SKM-1 treated with dmso at 0.1 percent for 144 hours (cell line): ENCODE measurements at regions not wholly inside any gene's neighbourhood (a gene's known extent, or its start where the extent isn't known, plus 50 kb on each side); places are given as distances from the start of the nearest gene placed in this dataset.
"Not testable (repeated sequence)": the region's sequence is repeated elsewhere in the genome, so short reads cannot be mapped to it uniquely, and the experiment has no call there.

Experiments
- DNase-seq: peaks from one replicate; lab custom pipeline; 2025; ENCODE audit not compliant: unreplicated experiment; lab: John Stamatoyannopoulos, UW

DNA sequence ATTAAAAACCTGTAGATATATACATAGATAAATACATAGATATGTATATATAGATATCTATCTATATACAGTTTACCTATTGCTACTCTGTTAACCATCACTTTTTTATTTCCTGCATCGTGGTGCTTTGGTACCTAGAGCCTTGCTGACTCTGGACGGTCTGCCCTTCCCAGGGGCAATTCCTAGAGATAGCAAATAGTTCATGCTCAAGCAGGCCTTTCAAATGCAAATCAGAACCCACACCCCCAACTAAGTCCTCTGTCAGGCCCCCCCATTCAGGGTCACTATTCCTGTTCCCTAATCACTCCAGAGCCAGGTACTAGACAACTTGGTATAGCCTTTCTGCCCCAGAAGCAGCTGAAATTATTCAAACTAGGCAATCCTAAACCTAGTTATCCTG is 273.5 kb upstream of the ADGRL3 start:
- no peak for DNase-seq

DNA sequence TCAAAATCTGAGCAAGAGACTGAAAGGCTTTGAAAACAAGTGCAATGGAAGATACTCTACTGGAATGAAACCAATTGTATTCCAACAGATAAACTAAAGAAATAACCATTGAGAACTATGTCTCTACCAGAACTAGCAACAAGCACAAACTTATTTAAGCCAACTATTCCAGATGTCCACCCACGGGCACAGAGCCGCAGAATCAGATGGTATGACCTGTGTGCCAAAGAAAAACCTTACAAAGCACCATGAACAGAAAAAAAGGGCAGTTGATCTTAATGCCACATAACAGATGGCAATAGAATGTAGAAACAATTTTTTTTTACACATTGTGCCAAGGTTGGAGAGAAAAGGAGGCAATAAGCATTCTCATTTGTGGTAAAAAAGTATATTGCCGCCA is 269.3 kb upstream of the ADGRL3 start:
- no peak for DNase-seq

DNA sequence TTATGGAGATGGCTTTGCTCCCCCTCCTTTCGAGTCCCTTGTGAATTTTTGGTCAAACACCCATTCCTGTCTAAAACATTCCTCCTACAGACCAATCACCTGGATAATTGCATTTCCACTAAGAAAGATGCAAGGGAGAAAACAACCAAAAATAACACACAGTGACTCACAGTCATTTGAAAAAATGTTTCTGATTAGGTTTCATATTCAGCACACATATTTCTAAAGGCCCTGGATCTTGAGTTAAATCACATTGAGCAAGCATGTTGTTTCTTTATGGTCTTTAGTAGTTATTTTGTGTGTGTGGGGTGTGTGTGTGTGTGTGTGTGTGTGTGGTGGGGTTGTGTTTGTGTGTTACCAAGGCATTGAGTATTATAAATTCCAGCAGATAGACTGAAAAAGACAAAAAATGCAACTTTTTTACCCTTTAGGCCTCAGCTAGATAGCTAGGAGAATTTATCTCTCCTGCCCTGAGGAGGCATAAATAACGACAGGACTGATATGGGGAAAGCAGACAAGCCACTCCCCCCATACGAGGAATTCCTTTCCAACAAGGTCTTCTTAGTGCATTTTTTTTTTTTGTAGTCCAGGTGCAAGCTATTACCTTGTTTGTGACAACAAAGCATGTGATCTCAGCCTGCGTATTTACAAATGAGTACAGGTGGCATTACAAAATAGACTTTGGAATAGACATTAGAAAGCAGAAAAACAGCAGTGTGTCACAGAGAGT is 265.4 kb upstream of the ADGRL3 start:
- DNase-seq = no peak

DNA sequence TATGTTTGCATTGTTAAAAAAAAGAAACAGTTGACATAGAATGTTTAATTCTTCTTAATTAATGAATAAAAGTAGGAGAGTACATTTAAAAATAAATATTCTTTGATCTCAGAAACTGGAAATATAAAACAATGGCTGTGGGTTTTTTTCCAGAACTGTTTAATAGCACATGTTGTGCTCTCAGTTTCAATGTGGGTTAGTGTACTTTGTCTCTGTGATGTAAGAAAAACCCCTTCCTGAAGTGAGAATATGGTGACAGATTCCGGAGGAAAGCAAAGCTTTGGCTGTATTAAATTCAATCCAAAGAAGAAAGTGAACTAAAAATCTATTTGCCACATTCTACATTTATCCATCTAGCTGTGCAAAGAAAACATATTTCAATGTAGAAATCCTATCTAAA is 261.9 kb upstream of the ADGRL3 start:
- no peak for DNase-seq

DNA sequence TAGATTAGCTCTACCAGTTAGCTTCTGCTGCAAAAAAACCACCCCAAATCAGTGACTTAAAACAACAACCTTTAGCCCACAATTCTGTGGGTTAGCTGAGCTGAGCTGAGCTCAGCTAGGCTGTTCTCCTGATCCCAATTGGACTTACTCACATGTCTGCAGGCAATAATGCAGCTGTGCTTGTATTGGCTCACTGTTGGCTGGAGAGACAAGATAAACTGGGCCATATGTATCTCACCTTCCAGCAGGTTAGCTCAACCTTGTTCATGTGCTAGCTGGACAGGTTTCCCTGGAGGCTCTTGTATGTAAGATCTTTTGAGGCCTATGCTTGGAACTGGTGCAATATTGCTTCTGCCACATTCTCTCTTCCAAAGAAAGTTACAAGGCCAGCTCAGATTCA is 261.5 kb upstream of the ADGRL3 start:
- no peak for DNase-seq

DNA sequence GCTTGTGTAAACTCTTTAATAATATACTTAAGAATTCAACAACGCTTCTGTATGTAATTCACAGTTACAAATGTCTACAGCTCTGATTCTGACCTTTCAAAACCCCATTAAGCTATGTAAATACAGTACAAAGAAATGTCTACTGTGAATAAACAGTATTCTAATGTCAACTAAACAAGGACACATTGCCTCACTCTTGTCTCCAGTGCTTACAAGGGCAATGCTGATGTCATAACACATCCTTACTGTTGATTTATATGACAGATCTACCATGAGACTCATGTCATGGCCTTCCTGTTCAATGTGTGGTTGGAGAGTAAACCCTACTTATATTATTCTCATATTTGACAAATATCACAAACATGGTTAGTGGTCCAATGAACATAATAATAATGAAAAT is 256.1 kb upstream of the ADGRL3 start:
- DNase-seq = no peak

DNA sequence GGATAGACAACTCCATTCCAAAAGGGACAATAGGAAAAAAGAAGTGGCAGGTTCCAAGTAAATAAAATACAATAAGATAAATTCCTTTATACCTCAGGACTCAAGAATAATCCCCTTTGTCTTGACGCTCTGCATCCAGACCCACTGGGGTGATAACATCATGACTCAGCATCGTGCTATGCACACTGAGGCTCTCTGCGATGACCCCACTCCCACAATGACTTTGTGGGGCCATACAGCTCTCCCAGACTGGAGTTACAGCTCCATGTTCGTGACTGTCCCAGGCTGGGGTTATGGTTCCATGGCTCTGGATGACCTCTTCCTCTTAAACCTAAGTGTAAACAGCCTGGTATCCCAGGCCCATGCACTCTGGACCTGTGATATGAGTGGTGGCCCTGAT is 254.5 kb upstream of the ADGRL3 start:
- DNase-seq = no peak

DNA sequence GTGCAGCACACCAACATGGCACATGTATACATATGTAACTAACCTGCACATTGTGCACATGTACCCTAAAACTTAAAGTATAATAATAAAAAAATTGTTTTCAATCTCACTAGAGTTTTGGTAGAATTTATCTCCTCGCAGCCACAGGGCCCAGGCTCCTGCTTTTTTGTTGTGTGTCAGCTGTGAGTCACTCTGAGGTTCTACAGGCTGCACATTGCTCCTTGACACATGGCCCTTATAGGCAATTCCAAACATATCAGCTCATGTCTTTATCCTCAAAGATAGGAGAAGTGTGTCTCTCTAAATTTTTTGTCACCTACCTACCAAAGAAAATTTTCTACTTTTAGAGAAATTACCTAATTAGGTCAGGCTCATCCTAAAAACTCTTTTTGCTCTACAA is 252.1 kb upstream of the ADGRL3 start:
- DNase-seq = no peak

DNA sequence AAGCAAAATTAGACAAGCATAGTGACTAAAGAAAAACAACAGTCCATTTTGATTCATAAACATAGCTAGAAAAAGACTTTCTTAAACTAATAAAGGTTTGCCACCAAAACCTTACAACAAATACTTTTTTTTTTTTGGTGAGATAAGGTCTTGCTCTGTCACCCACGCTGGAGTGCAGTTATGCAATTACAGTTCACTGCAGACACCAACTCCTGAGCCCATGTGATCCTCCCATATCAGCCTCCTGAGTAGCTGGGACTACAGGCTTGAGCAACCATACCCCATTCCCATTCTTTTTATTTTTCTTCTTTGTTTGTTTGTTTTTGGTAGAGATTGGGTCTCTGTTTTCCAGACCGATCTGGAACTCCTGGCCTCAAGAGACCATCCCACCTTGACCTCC is 247.2 kb upstream of the ADGRL3 start:
- no peak for DNase-seq

DNA sequence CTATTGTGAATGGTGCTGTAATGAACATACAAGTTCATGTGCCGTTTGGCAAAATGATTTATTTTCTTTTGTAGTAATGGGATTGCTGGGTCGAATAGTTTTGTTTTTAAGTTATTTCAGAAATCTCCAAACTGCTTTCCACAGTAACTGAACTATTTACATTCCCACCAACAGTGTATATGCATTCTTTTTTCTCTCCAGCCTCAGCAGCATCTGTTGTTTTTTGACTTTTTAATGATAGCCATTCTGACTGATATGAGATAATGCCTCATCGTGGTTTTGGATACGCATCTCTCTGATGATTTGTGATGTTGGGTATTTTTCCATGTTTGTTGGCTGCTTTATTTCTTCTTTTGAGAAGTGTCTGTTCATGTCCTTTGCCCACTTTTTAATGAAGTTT is 246.3 kb upstream of the ADGRL3 start:
- DNase-seq = no peak

DNA sequence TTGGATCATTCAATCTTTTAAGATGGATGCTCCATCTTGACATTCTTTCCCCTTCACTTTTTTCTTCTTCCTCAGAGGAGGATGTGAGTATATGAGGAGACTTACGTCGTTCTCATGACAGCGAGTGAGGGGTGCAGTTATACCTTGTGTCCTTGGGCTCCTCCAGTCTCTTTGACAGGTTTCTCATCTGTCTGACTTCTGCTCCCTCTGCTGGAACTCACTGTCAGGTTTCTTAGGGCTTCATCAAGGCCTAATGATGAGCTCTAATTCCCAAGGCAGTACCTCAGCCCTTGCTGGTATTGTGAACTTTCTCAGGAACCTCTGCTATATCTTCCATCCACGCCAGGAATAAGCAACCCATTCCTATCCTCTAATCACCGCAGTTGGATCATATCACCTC is 237.8 kb upstream of the ADGRL3 start:
- DNase-seq = no peak

DNA sequence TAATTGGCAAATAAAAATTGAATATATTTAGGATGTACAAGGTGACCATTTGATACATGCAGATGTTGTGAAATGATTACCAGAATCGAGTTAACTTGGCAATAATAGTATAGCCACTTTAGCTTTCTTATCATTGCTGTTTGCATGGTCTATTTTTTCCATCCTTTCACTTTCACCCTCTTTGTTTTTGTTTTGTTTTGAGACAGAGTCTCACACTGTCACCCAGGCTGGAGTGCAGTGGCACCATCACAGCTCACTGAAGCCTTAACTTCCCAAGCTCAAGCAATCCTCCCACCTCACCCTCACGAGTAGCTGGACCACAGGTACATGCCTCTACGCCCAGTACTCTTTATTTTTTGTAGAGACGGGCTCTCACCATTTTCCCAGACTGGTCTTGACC is 218.6 kb upstream of the ADGRL3 start:
- no peak for DNase-seq

DNA sequence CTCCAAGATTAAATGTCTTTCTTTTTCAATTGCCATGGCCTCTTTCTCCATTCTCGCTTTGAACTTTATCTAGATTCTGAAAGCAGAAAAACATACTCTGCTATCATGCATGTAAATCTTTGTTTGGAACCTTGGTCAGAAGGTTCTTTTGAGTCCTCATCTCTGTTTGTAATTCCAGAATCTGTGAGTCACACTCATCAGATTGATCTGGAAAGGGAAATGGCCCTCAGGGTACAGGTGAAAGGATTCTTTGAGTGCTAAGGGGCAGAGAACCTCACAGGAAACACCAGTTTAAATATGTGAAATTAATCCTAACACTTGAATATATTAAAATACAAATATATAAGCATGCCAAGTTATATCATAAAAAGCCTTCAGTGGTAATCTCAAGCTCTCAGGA is 211.0 kb upstream of the ADGRL3 start:
- DNase-seq = no peak

DNA sequence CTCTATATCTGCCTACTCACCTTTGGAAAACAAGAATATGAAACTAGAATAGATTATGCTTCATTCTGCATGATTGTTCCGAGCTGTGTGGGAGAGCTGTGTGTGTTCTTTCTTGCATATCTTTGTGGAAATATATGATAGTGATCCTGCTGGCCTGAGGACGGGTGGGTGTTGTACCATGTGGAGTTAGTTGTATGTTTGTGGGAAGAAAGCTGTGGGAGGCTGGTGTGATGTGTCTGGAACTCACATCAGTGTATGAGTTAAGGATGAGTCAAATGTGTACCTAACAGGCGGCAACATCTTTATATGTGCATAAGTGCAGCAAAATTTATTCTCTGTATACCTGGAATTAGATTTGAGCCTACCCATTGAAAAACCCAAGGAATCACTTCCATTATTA is 208.1 kb upstream of the ADGRL3 start:
- no peak for DNase-seq

DNA sequence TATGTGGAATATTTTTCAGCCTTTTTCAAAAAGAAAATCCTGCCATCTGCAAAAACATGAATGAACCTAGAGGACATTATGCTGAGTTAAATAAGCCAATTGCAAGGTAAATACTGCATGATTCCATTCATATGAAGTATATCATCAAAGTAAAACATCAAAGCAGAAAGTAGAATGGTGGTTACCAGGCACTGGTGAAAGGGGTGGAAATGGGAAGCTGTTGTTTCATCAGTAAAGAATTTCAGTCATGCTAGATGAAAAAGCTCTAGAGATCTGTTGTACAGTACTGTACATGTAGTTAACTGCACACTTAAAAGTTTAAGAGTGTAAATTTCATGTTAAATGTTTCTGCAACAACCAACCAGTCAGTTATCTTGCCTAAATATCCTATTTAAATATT is 196.8 kb upstream of the ADGRL3 start:
- no peak for DNase-seq

DNA sequence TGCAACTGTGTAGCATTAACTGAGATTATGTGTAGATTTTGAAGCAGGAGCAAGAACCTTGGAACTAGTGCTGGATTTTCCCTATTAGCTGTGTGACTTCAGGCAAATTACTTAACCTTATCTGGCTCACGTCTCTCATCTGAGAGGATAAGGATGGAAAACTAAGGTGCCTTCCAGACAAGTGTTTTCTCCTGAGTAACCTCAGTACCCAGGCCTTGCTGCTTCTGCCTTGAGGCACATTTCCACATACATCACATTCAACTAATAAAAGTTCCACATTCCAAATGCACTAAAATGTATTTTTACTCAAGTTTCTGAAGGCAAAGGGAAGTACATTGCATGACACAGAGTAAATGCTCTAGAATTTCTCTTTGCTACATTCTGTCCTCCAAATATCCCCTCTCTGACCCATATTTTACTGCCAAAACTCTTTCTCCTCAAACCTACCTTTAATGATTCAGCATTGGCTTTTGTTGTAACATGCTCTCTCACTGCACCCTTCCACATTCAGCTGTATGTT is 195.4 kb upstream of the ADGRL3 start:
- no peak for DNase-seq

DNA sequence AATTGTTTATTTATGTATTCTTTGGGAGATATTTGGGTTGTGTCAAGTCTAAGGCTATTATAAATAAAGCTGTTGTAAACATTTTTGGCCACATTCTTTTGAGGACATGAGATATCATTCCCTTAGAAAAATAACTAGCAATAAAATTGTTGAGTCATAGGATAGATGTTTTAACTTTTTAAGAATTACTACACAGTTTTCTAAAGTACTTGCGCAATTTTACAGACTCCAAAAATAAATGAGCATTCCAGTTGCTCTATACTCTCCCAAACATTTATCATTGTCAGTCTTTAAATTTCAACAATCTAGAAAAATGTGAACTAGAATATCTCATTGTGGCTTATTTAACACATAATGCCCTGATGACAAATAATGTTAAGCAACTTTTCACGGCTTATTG is 189.1 kb upstream of the ADGRL3 start:
- no peak for DNase-seq

DNA sequence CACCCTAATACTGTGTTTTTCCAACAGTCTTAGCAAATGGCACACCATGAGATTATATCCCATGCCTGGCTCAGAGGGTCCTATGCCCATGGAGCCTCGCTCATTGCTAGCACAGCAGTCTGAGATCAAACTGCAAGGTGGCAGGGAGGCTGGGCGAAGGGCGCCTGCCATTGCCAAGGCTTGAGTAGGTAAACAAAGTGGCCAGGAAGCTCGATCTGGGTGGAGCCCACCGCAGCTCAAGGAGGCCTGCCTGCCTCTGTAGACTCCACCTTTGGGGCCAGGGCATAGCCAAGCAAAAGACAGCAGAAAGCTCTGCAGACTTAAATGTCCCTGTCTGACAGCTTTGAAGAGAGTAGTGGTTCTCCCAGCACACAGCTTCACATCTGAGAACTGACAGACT is 188.2 kb upstream of the ADGRL3 start:
- DNase-seq = not testable (repeated sequence)

DNA sequence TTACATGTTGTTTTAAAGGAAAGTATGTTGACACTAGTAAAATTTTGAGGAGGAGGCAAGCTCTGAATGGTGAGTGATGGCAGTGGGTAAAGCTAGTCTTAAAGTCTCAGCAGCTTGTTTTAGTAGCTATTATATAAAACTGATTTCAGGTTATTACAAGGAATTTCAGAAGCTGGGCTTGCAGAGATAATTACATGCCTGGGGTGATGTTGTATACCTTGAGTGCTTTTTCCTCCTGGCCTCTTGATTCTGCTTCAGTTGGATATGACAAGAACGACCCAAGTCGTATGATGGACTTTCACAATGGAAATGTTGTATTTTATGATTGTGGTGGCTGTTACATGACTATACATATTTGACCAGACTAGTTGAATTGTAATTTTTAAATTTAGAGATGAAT is 175.5 kb upstream of the ADGRL3 start:
- no peak for DNase-seq

DNA sequence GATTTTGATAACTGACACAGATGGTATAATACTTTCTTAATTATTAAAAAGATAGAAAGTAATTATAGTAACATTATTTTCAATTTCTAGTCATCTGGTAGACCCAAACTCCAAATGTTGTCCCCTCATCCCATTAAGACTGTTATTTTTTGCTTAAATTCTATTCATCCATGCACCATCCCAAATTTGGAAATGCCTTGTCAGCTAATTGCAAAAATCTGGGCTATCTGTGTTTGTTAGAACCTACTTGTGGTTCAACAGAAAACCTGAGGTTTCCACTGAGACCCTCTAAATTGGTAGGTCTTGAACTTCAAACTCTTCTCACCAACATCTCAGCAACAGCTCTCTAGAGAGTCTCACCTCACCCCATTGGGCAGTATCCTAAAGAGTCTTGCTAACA is 172.2 kb upstream of the ADGRL3 start:
- no peak for DNase-seq

DNA sequence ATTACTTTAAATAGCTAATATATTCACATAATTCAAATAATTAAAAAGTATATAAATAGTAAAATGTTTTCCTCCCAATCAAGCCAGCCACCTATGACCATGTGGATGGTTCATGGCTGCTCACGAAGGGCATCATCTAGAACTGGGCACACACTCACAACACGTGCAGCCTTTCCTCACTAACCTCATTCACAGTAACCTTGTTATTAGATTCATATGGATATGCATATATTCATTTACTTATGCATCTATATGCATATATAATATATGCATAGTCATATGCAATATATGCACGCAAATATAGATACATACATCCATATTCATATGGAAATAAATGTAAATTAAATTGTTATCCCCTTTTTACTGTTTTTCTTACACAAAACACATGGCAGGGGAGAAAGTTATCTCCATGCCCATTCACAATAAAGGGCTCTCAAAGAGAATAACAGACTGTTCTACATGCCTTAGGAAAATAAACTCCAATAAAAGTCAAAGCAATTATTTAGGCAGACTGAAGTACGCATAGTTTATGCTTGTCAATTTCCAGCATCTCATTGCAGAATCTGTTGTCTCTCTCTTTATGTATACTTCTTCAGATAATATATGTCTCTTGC is 163.9 kb upstream of the ADGRL3 start:
- no peak for DNase-seq

DNA sequence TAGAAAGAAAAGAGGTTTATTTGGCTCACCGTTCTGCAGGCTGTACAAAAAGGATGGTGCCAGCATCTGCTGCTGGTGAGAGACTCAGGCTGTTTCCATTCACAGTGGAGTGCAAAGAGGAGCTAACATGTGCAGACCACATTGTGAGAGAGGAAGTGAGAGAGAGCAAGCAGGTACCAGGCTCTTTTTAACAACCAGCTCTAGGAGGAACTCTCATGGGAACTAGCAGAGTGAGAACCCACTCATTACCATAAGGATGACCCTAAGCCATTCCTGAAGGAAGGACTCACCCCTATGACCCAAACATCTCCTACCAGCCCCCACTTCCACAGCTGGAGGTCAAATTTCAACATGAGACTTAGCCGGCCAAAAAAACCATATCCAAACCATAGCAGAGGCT is 158.6 kb upstream of the ADGRL3 start:
- DNase-seq = no peak

DNA sequence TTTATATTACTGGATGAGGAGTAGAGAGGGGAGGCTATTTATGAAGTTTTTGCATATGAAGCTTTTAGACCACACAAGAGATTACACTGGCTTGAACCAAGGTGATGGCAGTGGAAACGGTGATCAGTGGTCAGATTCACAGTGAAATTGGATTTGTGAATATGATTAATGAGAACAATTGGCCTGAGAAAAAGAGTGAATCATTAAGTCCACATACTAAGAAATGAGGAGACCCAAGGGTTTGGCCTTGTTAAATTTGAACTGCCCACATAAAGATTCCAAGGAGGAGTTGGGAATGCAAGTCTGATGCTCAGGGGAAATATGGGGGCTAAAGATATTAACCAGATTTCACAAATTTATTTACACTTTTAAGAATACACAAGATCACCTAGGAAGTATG is 155.3 kb upstream of the ADGRL3 start:
- DNase-seq = no peak
